HEK293 (cell line): ENCODE measurements at regions not wholly inside any gene's neighbourhood (a gene's known extent, or its start where the extent isn't known, plus 50 kb on each side); places are given as distances from the start of the nearest gene placed in this dataset.
A peak's percentile ranks its signal among the peaks of the same experiment; 100 is the strongest.

ENCODE experiments used
- CTCF ChIA-PET: fragments of 350-600 bp; formaldehyde crosslinking; extraction: SDS; loops from one replicate; lab custom pipeline; 2021; ENCODE audit warnings: antibody characterized with exemption; lab: Yijun Ruan, JAX
- POLR2A ChIA-PET: fragments of 300-600 bp; formaldehyde crosslinking; extraction: SDS; loops from one replicate; lab custom pipeline; 2020; ENCODE audit warnings: antibody characterized with exemption, inconsistent platforms; lab: Yijun Ruan, JAX
- H3K27ac ChIP-seq: fragments of 200-500 bp; sonication (Bioruptor generic); 2 replicates; pipeline ENCODE4 v1.5.1; 2014; ENCODE audit warnings: low read depth, low read length, control low read depth, inconsistent platforms; ENCODE audit errors: extremely low read depth
- H3K36me3 ChIP-seq, 2 experiments: fragments of 200-500 bp in 1 of 2; sonication (Bioruptor generic) in 1 of 2; 1 replicate in 1 of 2; 2 replicates in 1 of 2; pipeline ENCODE4 v1.5.1; 2014 to 2017; ENCODE audit warnings: inconsistent platforms in 2 of 2, low read length in 2 of 2; ENCODE audit not compliant: control insufficient read depth in 2 of 2, insufficient read depth in 1 of 2
- H3K4me1 ChIP-seq: fragments of 200-500 bp; sonication (Bioruptor generic); 2 replicates; pipeline ENCODE4 v1.5.1; 2014; ENCODE audit warnings: mild to moderate bottlenecking, low read length, inconsistent platforms; ENCODE audit not compliant: control insufficient read depth, insufficient read depth
- H3K4me3 ChIP-seq: 2 replicates; pipeline ENCODE4 v1.5.1; 2011; ENCODE audit warnings: low read depth, mild to moderate bottlenecking, control low read depth, low read length, moderate library complexity
- H3K9me3 ChIP-seq: fragments of 200-500 bp; sonication (Bioruptor generic); 2 replicates; pipeline ENCODE4 v1.5.1; 2014; ENCODE audit warnings: low read depth, low read length, inconsistent platforms; ENCODE audit not compliant: control insufficient read depth, insufficient read depth
- BCL6B ChIP-seq: fragments of 450-650 bp; formaldehyde crosslinking; IDR thresholded peaks from 2 replicates; pipeline ENCODE4 v1.5.1; 2017; ENCODE audit warnings: missing biosample characterization, missing genetic modification characterization
- EGR2 ChIP-seq: fragments of 450-650 bp; formaldehyde crosslinking; IDR thresholded peaks from 2 replicates; pipeline ENCODE4 v1.5.1; 2016; ENCODE audit warnings: low read depth, missing biosample characterization, missing genetic modification characterization
- GFI1B ChIP-seq: fragments of 450-650 bp; formaldehyde crosslinking; IDR thresholded peaks from 2 replicates; pipeline ENCODE4 v1.5.1; 2016; ENCODE audit warnings: missing biosample characterization, missing genetic modification characterization
- SALL2 ChIP-seq: fragments of 450-650 bp; formaldehyde crosslinking; IDR thresholded peaks from 2 replicates; pipeline ENCODE4 v1.5.0; 2017; ENCODE audit warnings: missing biosample characterization, mild to moderate bottlenecking, missing genetic modification characterization, borderline replicate concordance
- WT1 ChIP-seq: fragments of 450-650 bp; formaldehyde crosslinking; IDR thresholded peaks from 2 replicates; pipeline ENCODE4 v1.5.1; 2016; ENCODE audit warnings: missing biosample characterization, missing genetic modification characterization
- ZBTB11 ChIP-seq: fragments of 450-650 bp; formaldehyde crosslinking; conservative IDR thresholded peaks from 2 replicates; pipeline ENCODE4 v1.5.1; 2016; ENCODE audit warnings: low read depth, missing biosample characterization, missing genetic modification characterization
- ZBTB44 ChIP-seq: fragments of 450-650 bp; IDR thresholded peaks from 2 replicates; pipeline ENCODE4 v1.5.1; 2018; ENCODE audit warnings: missing biosample characterization, mild to moderate bottlenecking, missing genetic modification characterization
- ZBTB48 ChIP-seq: fragments of 450-650 bp; formaldehyde crosslinking; IDR thresholded peaks from 2 replicates; pipeline ENCODE4 v1.5.1; 2016; ENCODE audit warnings: missing biosample characterization, missing genetic modification characterization
- ZFHX2 ChIP-seq: fragments of 450-650 bp; formaldehyde crosslinking; conservative IDR thresholded peaks from 2 replicates; pipeline ENCODE4 v1.5.1; 2016; ENCODE audit warnings: missing biosample characterization, missing genetic modification characterization
- ZNF350 ChIP-seq: fragments of 450-650 bp; formaldehyde crosslinking; IDR thresholded peaks from 2 replicates; pipeline ENCODE4 v1.5.0; 2017; ENCODE audit warnings: missing biosample characterization, mild to moderate bottlenecking, missing genetic modification characterization
- ZNF362 ChIP-seq: fragments of 450-650 bp; formaldehyde crosslinking; IDR thresholded peaks from 2 replicates; pipeline ENCODE4 v1.5.1; 2016; ENCODE audit warnings: missing biosample characterization, missing genetic modification characterization
- ZNF48 ChIP-seq: fragments of 450-650 bp; formaldehyde crosslinking; IDR thresholded peaks from 2 replicates; pipeline ENCODE4 v1.5.1; 2016; ENCODE audit warnings: missing biosample characterization, missing genetic modification characterization
- ZNF580 ChIP-seq: fragments of 450-650 bp; formaldehyde crosslinking; IDR thresholded peaks from 2 replicates; pipeline ENCODE4 v1.5.1; 2016; ENCODE audit warnings: missing biosample characterization, missing genetic modification characterization
- ZNF600 ChIP-seq: fragments of 450-650 bp; formaldehyde crosslinking; IDR thresholded peaks from 2 replicates; pipeline ENCODE4 v1.5.1; 2016; ENCODE audit warnings: missing biosample characterization, missing genetic modification characterization
- ZNF624 ChIP-seq: fragments of 450-650 bp; formaldehyde crosslinking; IDR thresholded peaks from 2 replicates; pipeline ENCODE4 v1.5.1; 2017; ENCODE audit warnings: missing biosample characterization, missing genetic modification characterization
- ZNF626 ChIP-seq: fragments of 450-650 bp; sonication (Bioruptor Pico); formaldehyde crosslinking; IDR thresholded peaks from 2 replicates; pipeline ENCODE4 v1.5.1; 2018; ENCODE audit warnings: missing biosample characterization, missing genetic modification characterization, inconsistent platforms
- ZNF785 ChIP-seq: fragments of 450-650 bp; formaldehyde crosslinking; IDR thresholded peaks from 2 replicates; pipeline ENCODE4 v1.5.1; 2016; ENCODE audit warnings: missing biosample characterization, missing genetic modification characterization
- ZNF791 ChIP-seq: fragments of 450-650 bp; formaldehyde crosslinking; IDR thresholded peaks from 2 replicates; pipeline ENCODE4 v1.5.1; 2016; ENCODE audit warnings: missing biosample characterization, missing genetic modification characterization
- ZNF830 ChIP-seq: fragments of 450-650 bp; IDR thresholded peaks from 2 replicates; pipeline ENCODE4 v1.5.0; 2018; ENCODE audit warnings: missing biosample characterization, missing genetic modification characterization, low read depth, mild to moderate bottlenecking, moderate library complexity
- ZNF843 ChIP-seq: fragments of 450-650 bp; formaldehyde crosslinking; IDR thresholded peaks from 2 replicates; pipeline ENCODE4 v1.5.1; 2016; ENCODE audit warnings: missing biosample characterization, missing genetic modification characterization

GRCh38 chr6:16876201-16876600 lies 114.9 kb upstream of the ATXN1 start:
- POLR2A ChIA-PET, result no interaction called here
- no peaks in the 10 kb centered on the region; the same call in 1 of the 2 replicates for H3K9me3 ChIP-seq
- no peak overlapping the region for H3K27ac ChIP-seq
- H3K36me3 ChIP-seq, result no peaks in the 10 kb centered on the region
- no peak overlapping the region for H3K4me3 ChIP-seq
- CTCF ChIA-PET, result interaction anchor here (0.7 kb wide), 2 partner anchors 68 to 144 kb away, joined by 3 to 6 read pairs; no protein-coding TSS in a partner anchor
- TF ChIP-seq ZBTB11, result no peak
- TF ChIP-seq ZNF600 (tag by site-specific recombination), result no peak
- TF ChIP-seq EGR2, result no peak
- TF ChIP-seq WT1 (tag by site-specific recombination), result no peak
- no peak for TF ChIP-seq ZNF362 (tag by site-specific recombination)
- TF ChIP-seq ZNF580 (tag by site-specific recombination), result no peak
- no peak for TF ChIP-seq ZNF791 (tag by site-specific recombination)
- no peak for TF ChIP-seq BCL6B (tag by site-specific recombination)
- no peak for TF ChIP-seq ZBTB48 (tag by site-specific recombination)
- TF ChIP-seq SALL2 (tag by site-specific recombination), result no peak
- no peak for TF ChIP-seq ZNF785
- TF ChIP-seq ZNF624 (tag by site-specific recombination), result no peak
- 0 out of 2 replicates have a peak, but pooled peaks cover 4% of the 10 kb centered on the region for H3K4me1 ChIP-seq

GRCh38 chr6:16873698-16874097 lies 112.4 kb upstream of the ATXN1 start:
- Histone ChIP-seq H3K4me1 (peaks cover 10% of the 10 kb centered on the region), H3K27ac (no peak overlapping the region), H3K4me3 (no peak overlapping the region), H3K36me3 (no peaks in the 10 kb centered on the region), H3K9me3 (no peaks in the 10 kb centered on the region; the same call in 1 of the 2 replicates)
- TF ChIP-seq ZFHX2 (tag by site-specific recombination), result no peak
- no peak for TF ChIP-seq GFI1B
- TF ChIP-seq ZBTB44 (tag by site-specific recombination), result no peak
- 0 out of 2 replicates have a peak, but pooled peaks have one; percentile 25 for TF ChIP-seq ZNF626 (tag by site-specific recombination)
- 0 out of 2 replicates have a peak, but pooled peaks have one; percentile 20 for TF ChIP-seq ZNF350 (tag by site-specific recombination)
- no peak for TF ChIP-seq ZNF843 (tag by site-specific recombination)
- no peak for TF ChIP-seq ZNF830 (tag by site-specific recombination)
- TF ChIP-seq ZNF48 (tag by site-specific recombination), result no peak
- CTCF ChIA-PET, result interaction anchor here (0.6 to 2.0 kb wide), 8 partner anchors 9 to 110 kb away, joined by 3 to 8 read pairs (median 4); no protein-coding TSS in a partner anchor
- POLR2A ChIA-PET, result no interaction called here
